MCF 10A (cell line): ENCODE measurements at regions not wholly inside any gene's neighbourhood (a gene's known extent, or its start where the extent isn't known, plus 50 kb on each side); places are given as distances from the start of the nearest gene placed in this dataset.

Source experiments
- BruUV-seq: library from RNA; stranded (reverse); fragments of 400-500 nt; replicated peaks from 2 replicates; lab custom pipeline; 2021; lab: Mats Ljungman, UMichigan
- CTCF ChIA-PET: fragments of 300-600 bp; sonication (Branson Sonifier 250); formaldehyde crosslinking; extraction: SDS; loops from one replicate; lab custom pipeline; 2021; ENCODE audit warnings: antibody characterized with exemption, inconsistent platforms; lab: Yijun Ruan, JAX
- POLR2A ChIA-PET: fragments of 300-600, 350-650 bp; sonication (Branson Sonifier 250); formaldehyde crosslinking; extraction: SDS; loops from one replicate; lab custom pipeline; 2020; ENCODE audit warnings: antibody characterized with exemption, inconsistent platforms; lab: Yijun Ruan, JAX
- DNase-seq: peaks from one replicate; pipeline ENCODE4 v3.0.0-alpha.2; 2018; ENCODE audit not compliant: unreplicated experiment
- H3K27ac Mint-ChIP-seq: one replicate; pipeline ENCODE4 v1.8.0; 2022; ENCODE audit warnings: mild to moderate bottlenecking, low read depth, mixed read lengths; ENCODE audit not compliant: unreplicated experiment
- H3K27me3 Mint-ChIP-seq: one replicate; pipeline ENCODE4 v1.8.0; 2022; ENCODE audit warnings: mixed read lengths; ENCODE audit not compliant: insufficient read depth, unreplicated experiment
- H3K36me3 Mint-ChIP-seq: one replicate; pipeline ENCODE4 v1.8.0; 2022; ENCODE audit warnings: mild to moderate bottlenecking, moderate library complexity, mixed read lengths; ENCODE audit not compliant: insufficient read depth, unreplicated experiment
- H3K4me1 Mint-ChIP-seq: one replicate; pipeline ENCODE4 v1.8.0; 2022; ENCODE audit warnings: mixed read lengths; ENCODE audit not compliant: insufficient read depth, unreplicated experiment
- H3K4me3 Mint-ChIP-seq: one replicate; pipeline ENCODE4 v1.8.0; 2022; ENCODE audit warnings: mild to moderate bottlenecking, moderate library complexity, mixed read lengths; ENCODE audit not compliant: unreplicated experiment
- H3K9me3 Mint-ChIP-seq: one replicate; pipeline ENCODE4 v1.8.0; 2022; ENCODE audit warnings: mixed read lengths; ENCODE audit not compliant: unreplicated experiment
- intact Hi-C: fragments of 100-400 bp; cut with micrococcal nuclease; formaldehyde crosslinking; loops from 2 replicates; pipeline ENCODE4 v1.14.1; 2022
- TF ChIP-seq, protein P1 (sequence below): fragments of 200-600 bp; IDR thresholded peaks from one replicate; pipeline ENCODE4 v1.8.0; 2022; ENCODE audit warnings: antibody characterized with exemption, mild to moderate bottlenecking; ENCODE audit not compliant: unreplicated experiment

DNA sequence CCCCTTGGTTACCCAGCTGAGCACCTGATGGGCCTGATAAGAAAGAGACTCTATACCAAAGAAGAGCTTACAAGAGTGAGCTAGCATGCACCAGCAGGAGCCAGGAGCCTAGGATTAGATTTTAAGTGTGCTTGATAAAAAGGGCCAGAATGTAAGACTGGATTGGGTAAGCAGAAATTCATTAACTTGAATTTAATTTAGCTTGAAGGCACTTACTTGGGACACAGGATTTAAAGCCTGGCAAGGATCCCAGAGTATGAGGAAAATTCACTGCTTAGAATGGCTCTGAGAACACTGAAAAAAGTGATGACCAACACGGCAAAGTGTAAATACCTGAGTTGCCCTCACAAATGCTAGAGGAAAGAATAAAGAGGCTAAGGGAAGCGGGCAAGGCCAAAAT lies 91.3 kb upstream of the RBBP8 start:
- Mint-ChIP-seq H3K36me3 (no peaks in the 10 kb centered on the region), H3K4me3 (no peak overlapping the region), H3K4me1 (peaks cover 50% of the 10 kb centered on the region), H3K27ac (peak overlapping the region; percentile 55), H3K27me3 (no peaks in the 10 kb centered on the region), H3K9me3 (no peaks in the 10 kb centered on the region)
- intact Hi-C loops = no loop called here
- ChIA-PET POLR2A (interaction anchor here (0.6 to 6.4 kb wide), 12 partner anchors 8 to 608 kb away, joined by 3 to 54 read pairs (median 5); no protein-coding TSS in a partner anchor), CTCF (interaction anchor here (0.7 to 3.6 kb wide), 6 partner anchors 12 to 617 kb away, joined by 3 to 14 read pairs (median 4); no protein-coding TSS in a partner anchor)
- DNase-seq = peak; percentile 83
- BruUV-seq = no TSS peak
- TF ChIP-seq, protein P1, sequence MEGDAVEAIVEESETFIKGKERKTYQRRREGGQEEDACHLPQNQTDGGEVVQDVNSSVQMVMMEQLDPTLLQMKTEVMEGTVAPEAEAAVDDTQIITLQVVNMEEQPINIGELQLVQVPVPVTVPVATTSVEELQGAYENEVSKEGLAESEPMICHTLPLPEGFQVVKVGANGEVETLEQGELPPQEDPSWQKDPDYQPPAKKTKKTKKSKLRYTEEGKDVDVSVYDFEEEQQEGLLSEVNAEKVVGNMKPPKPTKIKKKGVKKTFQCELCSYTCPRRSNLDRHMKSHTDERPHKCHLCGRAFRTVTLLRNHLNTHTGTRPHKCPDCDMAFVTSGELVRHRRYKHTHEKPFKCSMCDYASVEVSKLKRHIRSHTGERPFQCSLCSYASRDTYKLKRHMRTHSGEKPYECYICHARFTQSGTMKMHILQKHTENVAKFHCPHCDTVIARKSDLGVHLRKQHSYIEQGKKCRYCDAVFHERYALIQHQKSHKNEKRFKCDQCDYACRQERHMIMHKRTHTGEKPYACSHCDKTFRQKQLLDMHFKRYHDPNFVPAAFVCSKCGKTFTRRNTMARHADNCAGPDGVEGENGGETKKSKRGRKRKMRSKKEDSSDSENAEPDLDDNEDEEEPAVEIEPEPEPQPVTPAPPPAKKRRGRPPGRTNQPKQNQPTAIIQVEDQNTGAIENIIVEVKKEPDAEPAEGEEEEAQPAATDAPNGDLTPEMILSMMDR = no peak

DNA sequence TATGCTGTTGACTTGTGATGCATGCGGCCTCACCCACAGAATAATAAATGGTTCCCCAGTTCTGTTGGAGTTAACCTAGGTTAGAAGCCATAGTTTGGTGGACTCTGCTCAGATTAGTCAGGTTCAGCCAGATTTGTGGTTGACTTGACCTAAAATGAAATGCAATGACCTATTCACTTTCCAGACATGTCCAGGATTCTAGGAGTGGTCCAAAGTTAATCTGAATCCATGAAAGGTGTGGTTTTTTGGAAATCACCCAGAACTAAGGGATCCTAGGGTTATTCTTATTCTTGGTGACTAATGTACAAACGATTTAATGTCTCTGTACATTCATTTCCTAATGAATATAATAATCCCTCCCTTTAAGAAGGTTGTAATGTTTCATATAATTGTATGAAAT lies 88.9 kb upstream of the RBBP8 start:
- TF ChIP-seq, protein P1 = no peak
- Mint-ChIP-seq H3K4me3 (no peak overlapping the region), H3K27ac (peak overlapping the region; percentile 26), H3K27me3 (no peaks in the 10 kb centered on the region), H3K4me1 (peaks cover 66% of the 10 kb centered on the region), H3K36me3 (no peaks in the 10 kb centered on the region), H3K9me3 (no peaks in the 10 kb centered on the region)
- POLR2A ChIA-PET = interaction anchor here (0.6 to 6.4 kb wide), 6 partner anchors 13 to 89 kb away, joined by 3 to 54 read pairs (median 8); partner anchors contain the start of gene RBBP8
- intact Hi-C loops = no loop called here
- no TSS peak for BruUV-seq
- CTCF ChIA-PET = interaction anchor here (3.6 kb wide), 1 partner anchor 30 kb away, joined by 14 read pairs; no protein-coding TSS in a partner anchor
- peak; percentile 82 for DNase-seq

DNA sequence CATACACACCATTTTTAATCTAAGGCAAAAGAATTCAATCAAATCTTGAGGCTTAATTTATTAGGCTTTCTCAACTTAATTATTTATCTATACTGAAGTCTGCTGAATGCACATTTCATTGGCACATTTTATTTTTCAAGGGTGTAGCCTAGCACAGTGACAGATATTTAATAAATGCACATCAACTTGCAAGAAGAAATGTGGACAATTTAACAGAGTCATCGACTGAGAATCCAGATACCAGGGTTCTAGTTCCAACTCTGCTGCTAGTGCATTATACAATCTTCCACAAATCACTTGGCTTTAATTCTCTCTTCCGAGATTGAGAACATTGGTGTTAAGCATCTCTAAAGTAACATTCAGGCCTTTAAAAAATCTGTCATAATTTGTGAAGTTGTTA lies 88.5 kb upstream of the RBBP8 start:
- intact Hi-C loops = loop anchor here (5.0 kb wide), 1 partner anchor 32 kb away; no protein-coding TSS in a partner anchor
- no peak for DNase-seq
- Mint-ChIP-seq H3K4me3 (no peak overlapping the region), H3K9me3 (no peaks in the 10 kb centered on the region), H3K27ac (peak overlapping the region; percentile 26), H3K4me1 (peaks cover 69% of the 10 kb centered on the region), H3K36me3 (no peaks in the 10 kb centered on the region), H3K27me3 (no peaks in the 10 kb centered on the region)
- TF ChIP-seq, protein P1 = no peak
- CTCF ChIA-PET = no interaction called here
- no TSS peak for BruUV-seq
- POLR2A ChIA-PET = no interaction called here

DNA sequence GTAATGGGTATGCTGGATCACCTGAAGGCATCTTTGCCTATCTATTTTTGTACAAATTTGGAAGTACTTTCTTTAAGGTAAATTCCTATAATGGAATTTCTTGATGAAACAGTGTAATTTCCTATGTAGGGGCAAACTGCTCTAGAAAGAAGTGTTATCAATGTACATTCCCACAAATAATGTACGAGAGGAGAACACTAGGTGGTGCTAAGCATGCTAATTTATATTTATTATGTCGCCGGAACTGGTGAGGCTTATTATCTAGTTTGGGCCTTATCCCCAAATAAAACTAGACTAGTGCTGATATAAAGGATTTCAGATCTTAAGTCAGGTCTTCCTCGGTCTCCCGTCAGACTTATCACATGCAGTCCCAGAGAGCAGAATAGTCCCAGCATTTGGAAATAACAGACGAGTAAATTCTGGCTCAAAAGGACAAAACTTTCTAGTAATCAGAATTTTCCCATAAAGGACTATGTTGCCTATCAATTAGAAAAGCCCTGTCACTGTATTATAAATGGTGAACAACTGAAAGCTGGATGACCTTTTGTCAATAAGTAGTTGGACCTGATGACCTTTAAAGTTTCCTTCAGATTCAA lies 86.9 kb upstream of the RBBP8 start:
- H3K36me3 Mint-ChIP-seq = no peaks in the 10 kb centered on the region
- ChIA-PET POLR2A (interaction anchor here (0.6 to 5.3 kb wide), 13 partner anchors 12 to 137 kb away, joined by 3 to 76 read pairs (median 7); partner anchors contain the start of gene RBBP8), CTCF (interaction anchor here (0.5 to 4.7 kb wide), 26 partner anchors 8 to 587 kb away, joined by 3 to 42 read pairs (median 4); partner anchors contain the start of gene RBBP8)
- no peaks in the 10 kb centered on the region for H3K27me3 Mint-ChIP-seq
- peak overlapping the region; percentile 71 for H3K27ac Mint-ChIP-seq
- H3K4me1 Mint-ChIP-seq = peaks cover 62% of the 10 kb centered on the region
- intact Hi-C loops = loop anchor here (1.0 to 5.0 kb wide), 3 partner anchors 34 to 137 kb away; partner anchors contain the start of gene RBBP8
- peak; percentile 54 for DNase-seq
- BruUV-seq = no TSS peak
- no peaks in the 10 kb centered on the region for H3K9me3 Mint-ChIP-seq
- TF ChIP-seq, protein P1 = peak; percentile 29
- H3K4me3 Mint-ChIP-seq = no peak overlapping the region
